Activated T-cell treated with anti-CD3 and anti-CD28 coated beads, Interleukin-2, amount 50 U/mL, for 4 hours (primary cell): ENCODE measurements at regions not wholly inside any gene's neighbourhood (a gene's known extent, or its start where the extent isn't known, plus 50 kb on each side); places are given as distances from the start of the nearest gene placed in this dataset.
"Not testable (repeated sequence)": the region's sequence is repeated elsewhere in the genome, so short reads cannot be mapped to it uniquely, and the experiment has no call there.

ENCODE experiments used
- ATAC-seq, 2 donors: fragments of 200-7000 bp; cut with Tn5 transposase; one replicate each; pipeline ENCODE4 v1.10.0; 2021
- DNase-seq: peaks from one replicate; pipeline ENCODE4 v3.0.0-alpha.2; 2020
- H3K27me3 Mint-ChIP-seq: one replicate; pipeline ENCODE4 v1.8.0; 2021; ENCODE audit warnings: low read depth, mixed read lengths
- H3K36me3 Mint-ChIP-seq: one replicate; pipeline ENCODE4 v1.8.0; 2022; ENCODE audit warnings: mixed read lengths; ENCODE audit not compliant: insufficient read depth
- H3K4me1 Mint-ChIP-seq: one replicate; pipeline ENCODE4 v1.8.0; 2021; ENCODE audit warnings: low read depth, mixed read lengths
- H3K4me3 Mint-ChIP-seq: one replicate; pipeline ENCODE4 v1.8.0; 2021; ENCODE audit warnings: mild to moderate bottlenecking, moderate library complexity, mixed read lengths
- H3K9me3 Mint-ChIP-seq: one replicate; pipeline ENCODE4 v1.8.0; 2021; ENCODE audit warnings: mixed read lengths

- H3K36me3 Mint-ChIP-seq: no peaks in the 10 kb centered on the region
- H3K9me3 Mint-ChIP-seq: peaks cover 10% of the 10 kb centered on the region
- H3K4me3 Mint-ChIP-seq: no peak overlapping the region
- no peak for ATAC-seq
- no peaks in the 10 kb centered on the region for H3K27me3 Mint-ChIP-seq
- no peak for DNase-seq
- H3K4me1 Mint-ChIP-seq: no peaks in the 10 kb centered on the region
Observed at GRCh38 chr6:67883500-67884366, 751.3 kb upstream of the ADGRB3 start.

GRCh38 chr6:67882436-67883311 lies 752.4 kb upstream of the ADGRB3 start:
- DNase-seq: no peak
- Mint-ChIP-seq H3K36me3 (no peaks in the 10 kb centered on the region), H3K27me3 (no peaks in the 10 kb centered on the region), H3K4me1 (no peaks in the 10 kb centered on the region), H3K9me3 (peaks cover 2% of the 10 kb centered on the region), H3K4me3 (no peak overlapping the region)
- ATAC-seq: no peak

GRCh38 chr6:67881706-67882065 lies 753.4 kb upstream of the ADGRB3 start:
- Mint-ChIP-seq H3K27me3 (no peaks in the 10 kb centered on the region), H3K4me3 (no peak overlapping the region), H3K4me1 (no peaks in the 10 kb centered on the region), H3K9me3 (no peaks in the 10 kb centered on the region), H3K36me3 (no peaks in the 10 kb centered on the region)
- DNase-seq (no peak), ATAC-seq (no peak)

GRCh38 chr6:67880939-67881705 lies 754.0 kb upstream of the ADGRB3 start:
- Mint-ChIP-seq H3K9me3 (no peaks in the 10 kb centered on the region), H3K27me3 (no peaks in the 10 kb centered on the region), H3K4me3 (no peak overlapping the region), H3K36me3 (no peaks in the 10 kb centered on the region), H3K4me1 (no peaks in the 10 kb centered on the region)
- DNase-seq (no peak), ATAC-seq (no peak)

GRCh38 chr6:67880343-67880742 lies 754.7 kb upstream of the ADGRB3 start:
- not testable (repeated sequence) for H3K4me1 Mint-ChIP-seq, DNase-seq, H3K9me3 Mint-ChIP-seq, H3K27me3 Mint-ChIP-seq, H3K36me3 Mint-ChIP-seq, ATAC-seq, H3K4me3 Mint-ChIP-seq

- H3K36me3 Mint-ChIP-seq, ATAC-seq, H3K4me1 Mint-ChIP-seq, H3K4me3 Mint-ChIP-seq, DNase-seq, H3K27me3 Mint-ChIP-seq, H3K9me3 Mint-ChIP-seq: not testable (repeated sequence)
Observed at GRCh38 chr6:67879928-67880327, 755.2 kb upstream of the ADGRB3 start.

GRCh38 chr6:67879105-67879904 lies 755.8 kb upstream of the ADGRB3 start:
- H3K4me3 Mint-ChIP-seq, H3K27me3 Mint-ChIP-seq, H3K4me1 Mint-ChIP-seq, ATAC-seq, H3K36me3 Mint-ChIP-seq, H3K9me3 Mint-ChIP-seq, DNase-seq: not testable (repeated sequence)

GRCh38 chr6:67878216-67878615 lies 756.9 kb upstream of the ADGRB3 start:
- not testable (repeated sequence) for H3K4me3 Mint-ChIP-seq, H3K27me3 Mint-ChIP-seq, DNase-seq, H3K36me3 Mint-ChIP-seq, H3K4me1 Mint-ChIP-seq, ATAC-seq, H3K9me3 Mint-ChIP-seq

GRCh38 chr6:67877288-67877687 lies 757.8 kb upstream of the ADGRB3 start:
- peaks cover 5% of the 10 kb centered on the region for H3K9me3 Mint-ChIP-seq
- H3K4me1 Mint-ChIP-seq: no peaks in the 10 kb centered on the region
- ATAC-seq (no peak), DNase-seq (no peak)
- H3K36me3 Mint-ChIP-seq: no peaks in the 10 kb centered on the region
- H3K4me3 Mint-ChIP-seq: no peak overlapping the region
- no peaks in the 10 kb centered on the region for H3K27me3 Mint-ChIP-seq

GRCh38 chr6:67875877-67876383 lies 759.2 kb upstream of the ADGRB3 start:
- Mint-ChIP-seq H3K4me3 (no peak overlapping the region), H3K27me3 (no peaks in the 10 kb centered on the region), H3K36me3 (no peaks in the 10 kb centered on the region), H3K4me1 (no peaks in the 10 kb centered on the region), H3K9me3 (peaks cover 5% of the 10 kb centered on the region)
- DNase-seq (no peak), ATAC-seq (no peak)

GRCh38 chr6:67870321-67870720 lies 764.8 kb upstream of the ADGRB3 start:
- H3K27me3 Mint-ChIP-seq: no peaks in the 10 kb centered on the region
- peaks cover 5% of the 10 kb centered on the region for H3K9me3 Mint-ChIP-seq
- no peak for DNase-seq
- H3K4me1 Mint-ChIP-seq: no peaks in the 10 kb centered on the region
- no peak overlapping the region for H3K4me3 Mint-ChIP-seq
- H3K36me3 Mint-ChIP-seq: no peaks in the 10 kb centered on the region
- ATAC-seq: no peak

- Mint-ChIP-seq H3K9me3 (peaks cover 16% of the 10 kb centered on the region), H3K4me3 (no peak overlapping the region), H3K36me3 (no peaks in the 10 kb centered on the region), H3K4me1 (no peaks in the 10 kb centered on the region), H3K27me3 (no peaks in the 10 kb centered on the region)
- ATAC-seq (no peak), DNase-seq (no peak)
Observed at GRCh38 chr6:67863346-67863745, 771.7 kb upstream of the ADGRB3 start.

- DNase-seq: no peak
- Mint-ChIP-seq H3K36me3 (no peaks in the 10 kb centered on the region), H3K27me3 (no peaks in the 10 kb centered on the region), H3K4me3 (no peak overlapping the region), H3K9me3 (peaks cover 11% of the 10 kb centered on the region), H3K4me1 (no peaks in the 10 kb centered on the region)
- no peak for ATAC-seq
Observed at GRCh38 chr6:67854098-67854497, 781.0 kb upstream of the ADGRB3 start.
